ENCODE measurements at regions not wholly inside any gene's neighbourhood (a gene's known extent, or its start where the extent isn't known, plus 50 kb on each side); places are given as distances from the start of the nearest gene placed in this dataset.
"Not testable (repeated sequence)": the region's sequence is repeated elsewhere in the genome, so short reads cannot be mapped to it uniquely, and the experiment has no call there.

- H3K14ac ChIP-seq (ENCODE audit: low read length); H4K8ac ChIP-seq (ENCODE audit: low read depth, low read length); H2AK5ac ChIP-seq (ENCODE audit: low read length); H3K36me3 ChIP-seq (ENCODE audit: control insufficient read depth in 1 of 2, insufficient read depth in 2 of 2, low read length in 2 of 2); H4K91ac ChIP-seq (ENCODE audit: low read depth, low read length); H3K4me3 ChIP-seq (ENCODE audit: low read depth, low read length); H3K4me1 ChIP-seq (ENCODE audit: control insufficient read depth in 1 of 2, insufficient read depth in 2 of 2, low read length in 2 of 2); H3K79me1 ChIP-seq (ENCODE audit: low read length); DNase-seq; H2AFZ ChIP-seq (ENCODE audit: insufficient read depth, low read length, poor library complexity); H3K4me2 ChIP-seq (ENCODE audit: low read length); H2BK12ac ChIP-seq (ENCODE audit: low read length); H3K79me2 ChIP-seq (ENCODE audit: control insufficient read depth, insufficient read depth, low read length, poor library complexity); H3K9ac ChIP-seq (ENCODE audit: low read length); H3K4ac ChIP-seq (ENCODE audit: low read depth, low read length); H3K23ac ChIP-seq (ENCODE audit: low read length); H3K18ac ChIP-seq (ENCODE audit: low read length); H3K27ac ChIP-seq (ENCODE audit: low read depth, low read length); H4K12ac ChIP-seq (ENCODE audit: low read depth, low read length); H2BK5ac ChIP-seq (ENCODE audit: low read depth, low read length, poor library complexity); H3K27me3 ChIP-seq (ENCODE audit: insufficient read depth, low read length); H2BK120ac ChIP-seq (ENCODE audit: insufficient read depth, low read length, poor library complexity): not testable (repeated sequence)
- WGBS (ENCODE audit: extremely low coverage, insufficient coverage, insufficient read length), result no CpG with 5 or more reads among the region's 31 CpGs
- H3K9me3 ChIP-seq (ENCODE audit: insufficient read depth, low read depth, low read length), result peaks cover 10% of the 10 kb centered on the region
Measured at GRCh38 chr1:209172792-209173542, 410.5 kb upstream of the CAMK1G start.

- H2BK5ac ChIP-seq (ENCODE audit: low read depth, low read length, poor library complexity); H2AFZ ChIP-seq (ENCODE audit: insufficient read depth, low read length, poor library complexity); H3K27me3 ChIP-seq (ENCODE audit: insufficient read depth, low read length); H3K9ac ChIP-seq (ENCODE audit: low read length); H3K36me3 ChIP-seq (ENCODE audit: control insufficient read depth in 1 of 2, insufficient read depth in 2 of 2, low read length in 2 of 2); H4K91ac ChIP-seq (ENCODE audit: low read depth, low read length); H2BK12ac ChIP-seq (ENCODE audit: low read length); H3K14ac ChIP-seq (ENCODE audit: low read length); DNase-seq; H3K79me1 ChIP-seq (ENCODE audit: low read length); H3K4me1 ChIP-seq (ENCODE audit: control insufficient read depth in 1 of 2, insufficient read depth in 2 of 2, low read length in 2 of 2); H2AK5ac ChIP-seq (ENCODE audit: low read length); H3K79me2 ChIP-seq (ENCODE audit: control insufficient read depth, insufficient read depth, low read length, poor library complexity); H2BK120ac ChIP-seq (ENCODE audit: insufficient read depth, low read length, poor library complexity); H4K12ac ChIP-seq (ENCODE audit: low read depth, low read length); H3K4ac ChIP-seq (ENCODE audit: low read depth, low read length); H3K23ac ChIP-seq (ENCODE audit: low read length); H3K4me2 ChIP-seq (ENCODE audit: low read length); H4K8ac ChIP-seq (ENCODE audit: low read depth, low read length); H3K27ac ChIP-seq (ENCODE audit: low read depth, low read length); H3K18ac ChIP-seq (ENCODE audit: low read length); H3K4me3 ChIP-seq (ENCODE audit: low read depth, low read length): not testable (repeated sequence)
- peaks cover 10% of the 10 kb centered on the region for H3K9me3 ChIP-seq (ENCODE audit: insufficient read depth, low read depth, low read length)
- WGBS (ENCODE audit: extremely low coverage, insufficient coverage, insufficient read length), result no CpG with 5 or more reads among the region's 2 CpGs
Measured at GRCh38 chr1:209173796-209174195, 409.7 kb upstream of the CAMK1G start.

- Histone ChIP-seq H3K27ac (ENCODE audit: low read depth, low read length) (no peak overlapping the region), H3K36me3 (ENCODE audit: control insufficient read depth in 1 of 2, insufficient read depth in 2 of 2, low read length in 2 of 2) (no peaks in the 10 kb centered on the region), H2BK5ac (ENCODE audit: low read depth, low read length, poor library complexity) (no peak overlapping the region), H3K79me1 (ENCODE audit: low read length) (no peaks in the 10 kb centered on the region), H3K4me3 (ENCODE audit: low read depth, low read length) (no peak overlapping the region), H2AK5ac (ENCODE audit: low read length) (no peak overlapping the region), H3K9me3 (ENCODE audit: insufficient read depth, low read depth, low read length) (peaks cover 10% of the 10 kb centered on the region), H3K23ac (ENCODE audit: low read length) (no peak overlapping the region), H3K4me1 (ENCODE audit: control insufficient read depth in 1 of 2, insufficient read depth in 2 of 2, low read length in 2 of 2) (no peaks in the 10 kb centered on the region), H4K91ac (ENCODE audit: low read depth, low read length) (no peak overlapping the region), H3K4ac (ENCODE audit: low read depth, low read length) (no peak overlapping the region), H2BK12ac (ENCODE audit: low read length) (no peak overlapping the region), H2AFZ (ENCODE audit: insufficient read depth, low read length, poor library complexity) (no peak overlapping the region), H4K12ac (ENCODE audit: low read depth, low read length) (no peak overlapping the region), H2BK120ac (ENCODE audit: insufficient read depth, low read length, poor library complexity) (no peak overlapping the region), H3K18ac (ENCODE audit: low read length) (no peak overlapping the region), H3K79me2 (ENCODE audit: control insufficient read depth, insufficient read depth, low read length, poor library complexity) (no peaks in the 10 kb centered on the region), H3K27me3 (ENCODE audit: insufficient read depth, low read length) (no peaks in the 10 kb centered on the region), H3K4me2 (ENCODE audit: low read length) (no peak overlapping the region), H3K14ac (ENCODE audit: low read length) (no peak overlapping the region), H4K8ac (ENCODE audit: low read depth, low read length) (no peak overlapping the region), H3K9ac (ENCODE audit: low read length) (no peak overlapping the region)
- WGBS (ENCODE audit: extremely low coverage, insufficient coverage, insufficient read length), result no CpG with 5 or more reads among the region's 2 CpGs
- DNase-seq, result no peak
Measured at GRCh38 chr1:209176866-209177430, 406.6 kb upstream of the CAMK1G start.

- no peak overlapping the region for H4K12ac ChIP-seq (ENCODE audit: low read depth, low read length)
- H3K9ac ChIP-seq (ENCODE audit: low read length), result no peak overlapping the region
- H3K14ac ChIP-seq (ENCODE audit: low read length), result no peak overlapping the region
- no peak overlapping the region for H2BK12ac ChIP-seq (ENCODE audit: low read length)
- DNase-seq, result no peak
- no peak overlapping the region for H3K4me3 ChIP-seq (ENCODE audit: low read depth, low read length)
- no peak overlapping the region for H3K23ac ChIP-seq (ENCODE audit: low read length)
- WGBS (ENCODE audit: extremely low coverage, insufficient coverage, insufficient read length), result no CpG with 5 or more reads among the region's 1 CpG
- H4K91ac ChIP-seq (ENCODE audit: low read depth, low read length), result no peak overlapping the region
- no peak overlapping the region for H2AFZ ChIP-seq (ENCODE audit: insufficient read depth, low read length, poor library complexity)
- H2BK5ac ChIP-seq (ENCODE audit: low read depth, low read length, poor library complexity), result no peak overlapping the region
- H3K79me2 ChIP-seq (ENCODE audit: control insufficient read depth, insufficient read depth, low read length, poor library complexity), result no peaks in the 10 kb centered on the region
- H3K27ac ChIP-seq (ENCODE audit: low read depth, low read length), result no peak overlapping the region
- H3K4me1 ChIP-seq (ENCODE audit: control insufficient read depth in 1 of 2, insufficient read depth in 2 of 2, low read length in 2 of 2), result no peaks in the 10 kb centered on the region
- H4K8ac ChIP-seq (ENCODE audit: low read depth, low read length), result no peak overlapping the region
- no peak overlapping the region for H2BK120ac ChIP-seq (ENCODE audit: insufficient read depth, low read length, poor library complexity)
- H3K9me3 ChIP-seq (ENCODE audit: insufficient read depth, low read depth, low read length), result peaks cover 7% of the 10 kb centered on the region
- no peaks in the 10 kb centered on the region for H3K79me1 ChIP-seq (ENCODE audit: low read length)
- no peaks in the 10 kb centered on the region for H3K27me3 ChIP-seq (ENCODE audit: insufficient read depth, low read length)
- H3K4ac ChIP-seq (ENCODE audit: low read depth, low read length), result no peak overlapping the region
- peaks cover 0 to 2% of the 10 kb centered on the region in 2 experiments for H3K36me3 ChIP-seq (ENCODE audit: control insufficient read depth in 1 of 2, insufficient read depth in 2 of 2, low read length in 2 of 2)
- no peak overlapping the region for H3K18ac ChIP-seq (ENCODE audit: low read length)
- H3K4me2 ChIP-seq (ENCODE audit: low read length), result no peak overlapping the region
- H2AK5ac ChIP-seq (ENCODE audit: low read length), result no peak overlapping the region
Measured at GRCh38 chr1:209183195-209183594, 400.3 kb upstream of the CAMK1G start.
